Trophoblast cell (in vitro differentiated cells and primary cell): ENCODE measurements at regions not wholly inside any gene's neighbourhood (a gene's known extent, or its start where the extent isn't known, plus 50 kb on each side); places are given as distances from the start of the nearest gene placed in this dataset.

ENCODE experiments used
- DNase-seq, 2 donors: peaks; one replicate each; pipeline ENCODE4 v3.0.0-alpha.2; 2016
- H2AFZ ChIP-seq: 2 replicates; pipeline ENCODE4 v1.6.1; 2013; ENCODE audit warnings: low read length, moderate library complexity, mild to moderate bottlenecking; ENCODE audit not compliant: insufficient read depth, poor library complexity
- H2AK5ac ChIP-seq: 2 replicates; pipeline ENCODE4 v1.6.1; 2013; ENCODE audit warnings: mild to moderate bottlenecking, low read length
- H2BK120ac ChIP-seq: 2 replicates; pipeline ENCODE4 v1.6.1; 2013; ENCODE audit warnings: low read length, mild to moderate bottlenecking, moderate library complexity; ENCODE audit not compliant: insufficient read depth, poor library complexity
- H2BK12ac ChIP-seq: 2 replicates; pipeline ENCODE4 v1.6.1; 2013; ENCODE audit warnings: mild to moderate bottlenecking, low read length, moderate library complexity
- H2BK5ac ChIP-seq: 2 replicates; pipeline ENCODE4 v1.6.1; 2013; ENCODE audit warnings: low read length, low read depth, moderate library complexity, mild to moderate bottlenecking; ENCODE audit not compliant: poor library complexity
- H3K14ac ChIP-seq: 2 replicates; pipeline ENCODE4 v1.6.1; 2013; ENCODE audit warnings: mild to moderate bottlenecking, low read length
- H3K18ac ChIP-seq: 2 replicates; pipeline ENCODE4 v1.6.1; 2013; ENCODE audit warnings: mild to moderate bottlenecking, low read length
- H3K23ac ChIP-seq: 2 replicates; pipeline ENCODE4 v1.6.1; 2013; ENCODE audit warnings: low read length
- H3K27ac ChIP-seq: 2 replicates; pipeline ENCODE4 v1.5.1; 2013; ENCODE audit warnings: low read depth, mild to moderate bottlenecking, inconsistent platforms, low read length, moderate library complexity
- H3K27me3 ChIP-seq: 2 replicates; pipeline ENCODE4 v1.6.1; 2013; ENCODE audit warnings: inconsistent platforms, mild to moderate bottlenecking, low read length, moderate library complexity; ENCODE audit not compliant: insufficient read depth
- H3K36me3 ChIP-seq, 2 experiments: 1 replicate in 1 of 2; 2 replicates in 1 of 2; pipeline ENCODE4 v1.6.1; 2013; ENCODE audit warnings: low read length in 2 of 2, mild to moderate bottlenecking in 2 of 2, moderate library complexity in 1 of 2; ENCODE audit not compliant: insufficient read depth in 2 of 2, control insufficient read depth in 1 of 2
- H3K4ac ChIP-seq: 2 replicates; pipeline ENCODE4 v1.6.1; 2013; ENCODE audit warnings: low read depth, mild to moderate bottlenecking, low read length, moderate library complexity
- H3K4me1 ChIP-seq, 2 experiments: 1 replicate in 1 of 2; 2 replicates in 1 of 2; pipeline ENCODE4 v1.6.1; 2013; ENCODE audit warnings: low read length in 2 of 2, mild to moderate bottlenecking in 2 of 2, moderate library complexity in 1 of 2; ENCODE audit not compliant: insufficient read depth in 2 of 2, control insufficient read depth in 1 of 2
- H3K4me2 ChIP-seq: 2 replicates; pipeline ENCODE4 v1.6.1; 2013; ENCODE audit warnings: inconsistent platforms, mild to moderate bottlenecking, low read length, moderate library complexity
- H3K4me3 ChIP-seq: 2 replicates; pipeline ENCODE4 v1.5.1; 2013; ENCODE audit warnings: mild to moderate bottlenecking, low read depth, low read length, inconsistent platforms
- H3K79me1 ChIP-seq: one replicate; pipeline ENCODE4 v1.6.1; 2013; ENCODE audit warnings: low read length
- H3K79me2 ChIP-seq: 2 replicates; pipeline ENCODE4 v1.6.1; 2013; ENCODE audit warnings: low read length, mild to moderate bottlenecking; ENCODE audit not compliant: control insufficient read depth, insufficient read depth, poor library complexity
- H3K9ac ChIP-seq: 2 replicates; pipeline ENCODE4 v1.6.1; 2013; ENCODE audit warnings: mild to moderate bottlenecking, low read length
- H3K9me3 ChIP-seq: 2 replicates; pipeline ENCODE4 v1.6.1; 2013; ENCODE audit warnings: low read depth, mild to moderate bottlenecking, control low read depth, inconsistent platforms, low read length; ENCODE audit not compliant: insufficient read depth
- H4K12ac ChIP-seq: 2 replicates; pipeline ENCODE4 v1.6.1; 2013; ENCODE audit warnings: low read depth, mild to moderate bottlenecking, low read length, moderate library complexity
- H4K8ac ChIP-seq: 2 replicates; pipeline ENCODE4 v1.6.1; 2013; ENCODE audit warnings: low read depth, mild to moderate bottlenecking, low read length, moderate library complexity
- H4K91ac ChIP-seq: one replicate; pipeline ENCODE4 v1.6.1; 2013; ENCODE audit warnings: low read depth, mild to moderate bottlenecking, low read length, moderate library complexity
- WGBS: extraction: QIAGEN DNeasy Blood & Tissue Kit; methylation state at CpG from one replicate; pipeline ENCODE4 v1.1.7; 2013; ENCODE audit warnings: missing lambda C conversion rate; ENCODE audit not compliant: insufficient read length, insufficient coverage; ENCODE audit errors: extremely low coverage; 5-methylcytosine and 5-hydroxymethylcytosine counted together

DNA sequence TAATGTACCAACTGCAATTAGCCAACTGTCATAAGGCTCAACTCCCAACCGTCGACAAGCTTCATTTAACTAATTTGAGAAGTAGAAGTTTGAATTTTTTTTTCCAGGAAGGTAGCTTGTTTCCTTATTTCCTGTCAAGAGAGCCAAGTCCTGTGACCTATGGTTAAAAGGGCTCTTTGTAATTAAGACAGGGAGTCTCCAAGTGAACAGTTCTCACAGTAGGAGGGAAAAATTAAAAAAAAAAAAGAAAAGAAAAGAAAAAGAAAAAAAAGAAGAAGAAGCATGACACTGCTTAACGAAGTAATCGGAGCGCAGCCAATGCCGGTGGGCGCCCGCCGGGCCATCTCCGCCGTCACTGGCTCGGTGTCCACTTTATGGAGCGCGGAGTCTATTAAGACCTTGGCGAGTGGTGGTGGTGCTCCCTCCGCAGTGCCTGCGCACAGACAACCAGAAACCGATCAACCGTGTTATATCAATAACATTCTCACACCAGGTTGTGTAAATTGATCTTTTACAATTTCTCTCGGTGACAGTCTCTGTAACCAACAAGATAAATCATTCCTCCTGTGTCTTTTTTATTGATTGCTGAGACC is 197.2 kb upstream of the POU3F3 start:
- Histone ChIP-seq H3K79me1 (no peaks in the 10 kb centered on the region), H3K4me1 (peaks cover 7 to 10% of the 10 kb centered on the region in 2 experiments), H3K4me3 (no peak overlapping the region), H2BK12ac (no peak overlapping the region), H2AFZ (no peak overlapping the region), H4K12ac (no peak overlapping the region), H3K9me3 (no peaks in the 10 kb centered on the region), H3K27me3 (peaks cover 2% of the 10 kb centered on the region), H2AK5ac (no peak overlapping the region), H2BK5ac (no peak overlapping the region), H3K4me2 (no peak overlapping the region), H3K23ac (no peak overlapping the region), H3K18ac (no peak overlapping the region), H3K27ac (no peak overlapping the region), H4K91ac (no peak overlapping the region), H2BK120ac (no peak overlapping the region), H3K4ac (no peak overlapping the region), H4K8ac (no peak overlapping the region), H3K79me2 (peaks cover 3% of the 10 kb centered on the region), H3K9ac (no peak overlapping the region), H3K36me3 (no peaks in the 10 kb centered on the region), H3K14ac (no peak overlapping the region)
- WGBS: no CpG with 5 or more reads among the region's 20 CpGs
- no peak for DNase-seq

DNA sequence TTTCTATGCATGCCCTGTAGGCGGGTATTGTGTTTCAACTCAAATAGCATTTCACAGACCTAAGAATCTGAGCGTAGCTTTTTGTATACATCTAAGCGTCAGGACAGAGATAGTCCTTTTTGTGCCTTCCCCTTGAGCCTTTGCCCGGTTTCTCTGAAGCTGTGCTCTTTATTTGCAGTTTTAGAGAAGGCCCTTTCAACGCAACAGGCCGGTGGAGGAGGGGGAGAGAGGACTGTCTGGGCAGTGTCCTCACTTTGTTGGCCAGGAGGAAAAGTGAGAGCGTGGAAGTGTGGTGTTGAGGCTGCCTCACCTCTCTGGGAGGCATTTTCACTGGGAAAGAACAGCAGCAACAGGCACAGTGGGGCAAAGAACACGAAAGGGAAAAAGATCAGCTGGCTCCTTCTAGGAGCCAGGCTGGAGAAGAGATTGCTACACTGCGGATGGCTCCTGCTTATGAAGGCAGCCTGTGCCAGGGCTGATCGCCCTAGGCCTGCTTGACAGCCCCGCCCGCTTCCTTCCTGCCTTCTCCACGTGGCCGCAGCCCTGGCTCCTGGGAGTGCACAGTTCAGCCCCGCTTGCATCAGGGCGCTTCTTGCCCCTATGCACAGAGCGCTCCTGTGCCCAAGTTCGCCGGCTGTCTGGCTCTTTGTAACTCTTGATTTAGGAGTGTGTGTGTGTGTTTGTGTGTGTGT is 195.6 kb upstream of the POU3F3 start:
- H3K18ac ChIP-seq: no peak overlapping the region
- no peak overlapping the region for H4K91ac ChIP-seq
- H3K9ac ChIP-seq: no peak overlapping the region
- WGBS: no CpG with 5 or more reads among the region's 19 CpGs
- no peak overlapping the region for H2AK5ac ChIP-seq
- no peaks in the 10 kb centered on the region for H3K79me1 ChIP-seq
- H4K12ac ChIP-seq: no peak overlapping the region
- no peak overlapping the region for H3K27ac ChIP-seq
- no peak overlapping the region for H2BK5ac ChIP-seq
- H3K4ac ChIP-seq: no peak overlapping the region
- no peak overlapping the region for H3K4me3 ChIP-seq
- H3K9me3 ChIP-seq: no peaks in the 10 kb centered on the region
- peak overlapping the region; percentile 16 for H3K4me2 ChIP-seq
- peak overlapping the region; percentile 40 for H2AFZ ChIP-seq
- no peaks in the 10 kb centered on the region for H3K36me3 ChIP-seq
- H3K23ac ChIP-seq: no peak overlapping the region
- H2BK12ac ChIP-seq: no peak overlapping the region
- peaks cover 2% of the 10 kb centered on the region for H3K27me3 ChIP-seq
- no peak for DNase-seq
- H2BK120ac ChIP-seq: no peak overlapping the region
- no peak overlapping the region for H4K8ac ChIP-seq
- H3K14ac ChIP-seq: no peak overlapping the region
- H3K79me2 ChIP-seq: peaks cover 3% of the 10 kb centered on the region
- peaks cover 7 to 10% of the 10 kb centered on the region in 2 experiments for H3K4me1 ChIP-seq

DNA sequence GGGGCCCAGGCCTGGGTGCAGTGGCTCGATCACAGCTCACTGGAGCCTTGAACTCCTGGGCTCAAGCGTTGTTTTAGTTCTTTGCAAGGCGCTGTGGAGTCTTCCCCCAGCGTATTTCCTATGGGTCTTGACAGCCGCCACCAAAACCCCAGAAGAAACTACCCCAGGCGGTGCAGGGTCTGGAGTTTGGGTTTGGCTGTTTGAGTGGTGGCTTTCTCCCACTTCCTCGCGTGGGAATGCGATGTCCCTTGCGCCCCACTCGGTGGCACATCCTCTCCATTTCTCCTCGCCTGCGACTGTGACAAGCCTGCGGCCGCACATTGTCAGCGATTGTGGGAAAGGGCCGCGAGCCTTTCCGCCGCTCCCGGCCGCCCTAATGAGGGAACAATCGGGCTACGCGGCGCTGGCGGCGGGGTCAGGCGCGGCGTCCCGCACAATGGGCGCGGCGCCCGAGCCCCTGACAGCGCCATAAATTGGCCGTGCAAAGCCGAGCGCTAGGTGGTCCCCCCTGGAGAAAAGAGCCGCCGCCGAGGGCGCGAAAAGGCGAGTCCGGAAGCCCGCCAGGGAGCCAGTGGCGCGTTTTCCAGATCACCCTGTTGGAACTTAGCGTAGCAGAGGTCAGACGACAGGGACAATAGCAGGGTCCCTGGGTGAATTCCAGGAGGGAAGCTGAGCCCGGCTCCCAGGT is 194.9 kb upstream of the POU3F3 start:
- Histone ChIP-seq H2AFZ (peak overlapping the region; percentile 82), H3K18ac (no peak overlapping the region), H2BK12ac (peak overlapping the region; percentile 58), H3K4me2 (peak overlapping the region; percentile 94), H3K14ac (peak overlapping the region; percentile 30), H3K79me1 (no peaks in the 10 kb centered on the region), H2AK5ac (no peak overlapping the region), H3K4me3 (peak overlapping the region; percentile 40), H3K79me2 (peaks cover 3% of the 10 kb centered on the region), H2BK120ac (peak overlapping the region; percentile 46), H3K4ac (no peak overlapping the region), H2BK5ac (no peak overlapping the region), H4K12ac (no peak overlapping the region), H3K36me3 (no peaks in the 10 kb centered on the region), H3K4me1 (peaks cover 7 to 10% of the 10 kb centered on the region in 2 experiments), H3K27ac (no peak overlapping the region), H3K9ac (no peak overlapping the region), H3K23ac (no peak overlapping the region), H3K9me3 (no peaks in the 10 kb centered on the region), H3K27me3 (peaks cover 2% of the 10 kb centered on the region), H4K91ac (peak overlapping the region; percentile 24), H4K8ac (peak overlapping the region; percentile 8)
- WGBS: no CpG with 5 or more reads among the region's 53 CpGs
- DNase-seq: no peak

DNA sequence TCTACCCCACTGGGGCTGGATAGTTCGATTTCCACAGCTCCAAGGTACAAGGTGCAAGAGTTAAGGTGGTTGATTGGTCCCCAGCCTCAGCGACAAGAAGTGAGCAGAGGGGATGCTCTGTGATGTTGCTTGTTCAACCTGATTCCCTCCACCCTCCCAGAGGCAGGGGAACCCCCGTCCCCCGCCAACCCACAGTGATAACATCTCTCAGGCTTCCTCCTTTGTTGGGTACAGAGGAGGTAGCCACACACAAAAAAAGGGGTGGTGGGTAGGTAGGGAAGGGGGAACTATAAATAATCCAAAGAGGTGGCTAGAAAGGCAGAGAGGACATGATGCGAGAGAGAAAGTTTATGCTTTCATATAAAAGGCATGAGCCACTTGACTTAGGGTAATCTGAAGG is 192.9 kb upstream of the POU3F3 start:
- H3K18ac ChIP-seq: no peak overlapping the region
- H3K4ac ChIP-seq: no peak overlapping the region
- H3K79me2 ChIP-seq: peaks cover 3% of the 10 kb centered on the region
- H4K91ac ChIP-seq: no peak overlapping the region
- no peak overlapping the region for H4K12ac ChIP-seq
- no peak overlapping the region for H2BK12ac ChIP-seq
- peaks cover 2% of the 10 kb centered on the region for H3K27me3 ChIP-seq
- H3K9ac ChIP-seq: no peak overlapping the region
- no peak overlapping the region for H3K14ac ChIP-seq
- no peak overlapping the region for H2BK120ac ChIP-seq
- H3K4me2 ChIP-seq: no peak overlapping the region
- no peak overlapping the region for H2AK5ac ChIP-seq
- no peak for DNase-seq
- no peaks in the 10 kb centered on the region for H3K36me3 ChIP-seq
- H3K4me1 ChIP-seq: peaks cover 7 to 10% of the 10 kb centered on the region in 2 experiments
- no peak overlapping the region for H2BK5ac ChIP-seq
- no peaks in the 10 kb centered on the region for H3K79me1 ChIP-seq
- H3K4me3 ChIP-seq: no peak overlapping the region
- no peak overlapping the region for H3K23ac ChIP-seq
- H3K9me3 ChIP-seq: no peaks in the 10 kb centered on the region
- H3K27ac ChIP-seq: no peak overlapping the region
- H2AFZ ChIP-seq: no peak overlapping the region
- WGBS: no CpG with 5 or more reads among the region's 5 CpGs
- H4K8ac ChIP-seq: no peak overlapping the region
